GM21360 (cell line): ENCODE measurements at regions not wholly inside any gene's neighbourhood (a gene's known extent, or its start where the extent isn't known, plus 50 kb on each side); places are given as distances from the start of the nearest gene placed in this dataset.
"Not testable (repeated sequence)": the region's sequence is repeated elsewhere in the genome, so short reads cannot be mapped to it uniquely, and the experiment has no call there.

Experiments used
- ATAC-seq: cut with Tn5 transposase; IDR thresholded peaks from one replicate; pipeline ENCODE4 v1.9.1; 2021; ENCODE audit warnings: mild to moderate bottlenecking, moderate library complexity; ENCODE audit not compliant: unreplicated experiment

GRCh38 chr21:6482616-6483015 is 4038.8 kb upstream of the TPTE start:
- not testable (repeated sequence) for ATAC-seq

DNA sequence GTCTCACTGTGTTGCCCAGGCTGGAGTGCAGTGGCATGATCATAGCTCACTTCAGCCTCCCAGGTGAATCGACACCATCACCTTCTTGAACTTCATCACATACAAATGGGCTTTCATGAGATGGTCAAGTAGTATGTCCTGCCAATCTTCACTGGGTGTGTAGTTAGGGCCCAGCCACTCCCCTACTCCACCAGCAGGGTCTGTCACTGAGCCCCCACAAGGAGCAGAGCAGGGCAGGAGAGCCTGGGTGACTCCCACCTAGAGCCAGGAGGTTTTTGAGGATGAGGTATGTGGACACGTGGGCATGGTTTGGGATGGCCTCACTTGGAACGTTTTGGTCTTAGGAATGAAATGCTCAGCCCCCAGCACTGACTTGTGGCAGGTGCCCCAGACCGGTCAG is 4037.7 kb upstream of the TPTE start:
- ATAC-seq: not testable (repeated sequence)

DNA sequence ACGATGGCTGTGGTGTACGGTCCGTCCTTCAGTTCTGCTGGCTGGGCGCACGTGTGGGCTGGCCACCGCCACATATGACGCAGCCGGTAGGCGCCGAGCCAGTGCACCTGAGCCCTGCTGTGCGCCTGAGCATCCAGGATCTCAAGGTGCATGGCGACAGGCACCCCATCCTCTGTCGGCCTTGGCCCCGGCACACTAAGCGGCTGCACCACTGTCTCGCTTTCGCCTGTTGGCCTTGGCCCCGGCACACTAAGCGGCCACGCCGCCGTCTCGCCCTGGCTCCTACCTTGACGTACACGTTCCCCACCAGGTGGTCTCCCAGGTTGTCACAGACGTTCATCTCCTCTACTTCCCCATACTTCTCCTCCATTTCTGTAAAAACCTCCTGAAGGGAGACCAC is 4034.6 kb upstream of the TPTE start:
- ATAC-seq: not testable (repeated sequence)

- ATAC-seq: not testable (repeated sequence)
Measured at GRCh38 chr21:6492691-6493090, 4028.7 kb upstream of the TPTE start.

GRCh38 chr21:6493957-6494356 is 4027.4 kb upstream of the TPTE start:
- not testable (repeated sequence) for ATAC-seq

- ATAC-seq: not testable (repeated sequence)
Measured at GRCh38 chr21:6496356-6496755, 4025.0 kb upstream of the TPTE start.

DNA sequence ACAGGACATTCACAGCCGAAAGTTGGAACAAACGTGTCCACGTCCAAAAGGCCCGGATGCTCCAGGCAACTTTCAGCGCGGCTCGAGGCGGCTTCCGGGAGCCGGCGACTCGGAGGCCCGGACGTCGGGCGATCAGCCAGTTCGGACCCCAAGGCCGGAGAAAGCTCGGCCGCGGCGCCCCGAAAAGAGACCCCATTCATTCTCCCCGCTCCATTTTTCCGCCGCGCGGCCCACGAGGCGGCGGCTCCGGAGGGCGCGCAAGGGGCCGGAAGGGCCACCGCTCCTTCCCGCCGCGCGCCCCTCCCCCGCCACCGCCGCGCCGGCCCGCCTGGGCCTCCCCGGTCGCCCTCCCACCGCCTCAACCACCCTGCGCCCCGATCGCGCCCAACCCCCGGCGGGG is 4022.7 kb upstream of the TPTE start:
- ATAC-seq: not testable (repeated sequence)

- ATAC-seq: peak; percentile 51
Measured at GRCh38 chr21:6499128-6499826, 4022.1 kb upstream of the TPTE start.

GRCh38 chr21:6499866-6500265 is 4021.5 kb upstream of the TPTE start:
- not testable (repeated sequence) for ATAC-seq

DNA sequence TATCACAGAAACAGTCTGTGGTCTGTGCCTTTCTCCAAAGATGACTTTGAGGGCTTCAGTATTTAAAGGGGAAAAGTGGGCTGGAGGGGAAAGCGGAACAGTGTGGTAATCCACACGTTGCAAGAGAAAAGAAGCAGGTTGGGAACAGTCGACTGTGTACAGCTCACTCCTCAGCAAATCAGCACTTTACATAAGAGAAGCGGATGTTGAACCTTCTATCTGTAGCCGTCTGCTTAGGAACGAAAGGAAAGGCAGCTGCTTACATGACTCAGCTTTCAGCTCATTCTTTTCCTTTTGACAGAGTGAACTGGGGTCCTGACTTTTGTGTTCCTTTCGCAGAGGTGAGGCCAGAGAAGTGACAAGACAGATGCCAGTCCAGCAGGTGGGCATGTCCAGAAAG is 4020.7 kb upstream of the TPTE start:
- not testable (repeated sequence) for ATAC-seq

- ATAC-seq: not testable (repeated sequence)
Measured at GRCh38 chr21:6506167-6506894, 4015.1 kb upstream of the TPTE start.

GRCh38 chr21:6507632-6508031 is 4013.8 kb upstream of the TPTE start:
- ATAC-seq: not testable (repeated sequence)

- ATAC-seq: not testable (repeated sequence)
Measured at GRCh38 chr21:6521777-6522176, 3999.6 kb upstream of the TPTE start.

DNA sequence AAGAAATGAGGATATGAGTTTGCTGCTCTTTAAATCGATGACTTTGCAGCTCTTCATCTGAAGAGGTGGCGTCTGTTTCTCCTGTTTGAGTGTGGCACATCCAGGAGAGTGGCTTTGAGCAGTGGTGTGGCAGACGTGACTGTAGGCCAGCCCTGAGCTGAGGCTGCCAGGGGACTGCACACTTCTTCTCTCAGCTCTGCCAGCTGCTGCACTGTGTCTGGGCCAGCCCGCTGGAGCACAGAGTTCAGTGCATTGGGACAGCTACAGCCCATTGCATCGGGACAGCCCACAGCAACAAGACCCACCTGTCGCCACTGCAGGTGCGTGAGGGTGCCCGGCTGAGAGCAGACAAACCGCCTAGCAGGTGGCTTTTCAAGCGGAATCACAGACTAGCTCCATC is 3995.2 kb upstream of the TPTE start:
- ATAC-seq: not testable (repeated sequence)

DNA sequence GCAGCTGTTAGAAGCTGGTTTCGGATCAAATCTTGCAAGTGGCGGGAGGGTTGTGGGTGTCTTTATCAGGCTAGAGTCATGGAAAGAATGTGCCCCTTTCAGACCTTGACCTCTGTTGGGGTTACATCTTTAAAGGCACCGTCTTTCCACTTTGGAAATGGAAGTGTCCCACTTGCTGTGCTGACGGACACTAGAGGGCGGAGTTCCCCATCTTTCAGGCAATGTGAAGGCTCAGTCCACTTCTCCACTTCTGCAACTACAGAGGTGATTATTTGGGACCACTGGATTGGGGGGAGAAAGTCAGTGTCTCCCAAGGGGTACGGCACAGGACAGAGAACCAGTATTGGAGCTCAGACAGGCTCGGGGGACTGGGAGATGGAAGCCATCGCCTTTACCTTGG is 3990.7 kb upstream of the TPTE start:
- ATAC-seq: not testable (repeated sequence)

GRCh38 chr21:6533261-6533660 is 3988.1 kb upstream of the TPTE start:
- ATAC-seq: not testable (repeated sequence)

GRCh38 chr21:6538320-6538719 is 3983.1 kb upstream of the TPTE start:
- not testable (repeated sequence) for ATAC-seq

GRCh38 chr21:6539688-6540087 is 3981.7 kb upstream of the TPTE start:
- not testable (repeated sequence) for ATAC-seq

GRCh38 chr21:6541036-6541435 is 3980.3 kb upstream of the TPTE start:
- not testable (repeated sequence) for ATAC-seq

- not testable (repeated sequence) for ATAC-seq
Measured at GRCh38 chr21:6545288-6545687, 3976.1 kb upstream of the TPTE start.

- ATAC-seq: not testable (repeated sequence)
Measured at GRCh38 chr21:6551045-6551444, 3970.3 kb upstream of the TPTE start.
